H1 (cell line): ENCODE measurements at regions not wholly inside any gene's neighbourhood (a gene's known extent, or its start where the extent isn't known, plus 50 kb on each side); places are given as distances from the start of the nearest gene placed in this dataset.

Source experiments
- CTCF ChIA-PET: fragments of 300-600 bp; sonication (Branson Sonifier 250); formaldehyde crosslinking; loops from one replicate; lab custom pipeline; 2021; ENCODE audit not compliant: partially characterized antibody; lab: Charles Lee
- POLR2A ChIA-PET: fragments of 300-600 bp; sonication (Branson Sonifier 250); formaldehyde crosslinking; loops from one replicate; lab custom pipeline; 2021; ENCODE audit warnings: inconsistent platforms; ENCODE audit not compliant: partially characterized antibody; lab: Charles Lee
- DNase-seq, 2 experiments: peaks; one replicate each; pipeline versions ENCODE4 v3.0.0 to v3.0.0-alpha.2; 2010 to 2022; ENCODE audit warnings: low spot score in 2 of 2, low read depth in 1 of 2, mixed read lengths in 1 of 2
- FAIRE-seq: peaks from 2 replicates; lab custom pipeline; 2011; peaks lifted over from hg19 to GRCh38; lab: Jason Lieb, UNC
- H2AFZ ChIP-seq: 2 replicates; pipeline ENCODE4 v1.8.1; 2012; ENCODE audit warnings: low read length, inconsistent platforms
- H2AK5ac ChIP-seq: 2 replicates; pipeline ENCODE4 v1.6.1; 2013; ENCODE audit warnings: low read depth, low read length
- H2BK120ac ChIP-seq: replicated peaks from 2 replicates; pipeline ENCODE3; 2013; ENCODE audit warnings: low read depth, low read length, inconsistent platforms
- H2BK12ac ChIP-seq: 2 replicates; pipeline ENCODE4 v1.6.1; 2013; ENCODE audit warnings: low read depth, low read length
- H2BK15ac ChIP-seq: 2 replicates; pipeline ENCODE4 v1.6.1; 2013; ENCODE audit warnings: low read length
- H2BK20ac ChIP-seq: 2 replicates; pipeline ENCODE4 v1.6.1; 2013; ENCODE audit warnings: low read length
- H2BK5ac ChIP-seq: 2 replicates; pipeline ENCODE4 v1.6.1; 2013; ENCODE audit warnings: low read depth, low read length
- H3K14ac ChIP-seq: 2 replicates; pipeline ENCODE4 v1.6.1; 2013; ENCODE audit warnings: inconsistent platforms; ENCODE audit not compliant: insufficient read length
- H3K18ac ChIP-seq: 2 replicates; pipeline ENCODE4 v1.6.1; 2013; ENCODE audit warnings: low read length; ENCODE audit errors: extremely low read depth
- H3K23ac ChIP-seq: 2 replicates; pipeline ENCODE4 v1.6.1; 2013; ENCODE audit warnings: inconsistent platforms; ENCODE audit not compliant: insufficient read length
- H3K23me2 ChIP-seq: 2 replicates; pipeline ENCODE4 v1.6.1; 2013; ENCODE audit warnings: low read depth, low read length
- H3K27ac ChIP-seq: 2 replicates; pipeline ENCODE4 v1.6.1; 2011; ENCODE audit warnings: low read depth, low read length, inconsistent platforms
- H3K27me3 ChIP-seq, 4 experiments: replicated peaks in 1 of 4; 1 replicate in 1 of 4; 2 replicates in 3 of 4; pipeline versions ENCODE4 v1.6.1 to v1.8.1; 2011 to 2013; ENCODE audit warnings: low read length in 3 of 4, mild to moderate bottlenecking in 3 of 4, inconsistent platforms in 2 of 4, mixed read lengths in 2 of 4, moderate library complexity in 1 of 4; ENCODE audit not compliant: control insufficient read depth in 3 of 4, insufficient read depth in 3 of 4; ENCODE audit errors: extremely low read depth in 1 of 4
- H3K36me3 ChIP-seq, 4 experiments: 2 replicates each; pipeline versions ENCODE4 v1.6.1 to v1.8.1; 2011 to 2013; ENCODE audit warnings: mild to moderate bottlenecking in 4 of 4, low read length in 3 of 4, moderate library complexity in 2 of 4, control low read depth in 1 of 4, inconsistent platforms in 1 of 4; ENCODE audit not compliant: insufficient read depth in 4 of 4, control insufficient read depth in 2 of 4
- H3K4ac ChIP-seq: replicated peaks from 2 replicates; pipeline ENCODE3; 2013; ENCODE audit warnings: low read length, low read depth, mixed read lengths, inconsistent platforms; ENCODE audit not compliant: insufficient read length
- H3K4me1 ChIP-seq, 4 experiments: replicated peaks in 1 of 4; 1 replicate in 1 of 4; 2 replicates in 3 of 4; pipeline versions ENCODE4 v1.6.1 to v1.8.1; 2011 to 2013; ENCODE audit warnings: low read length in 3 of 4, inconsistent platforms in 2 of 4, mixed read lengths in 1 of 4; ENCODE audit not compliant: insufficient read depth in 4 of 4, control insufficient read depth in 3 of 4
- H3K4me2 ChIP-seq, 2 experiments: 2 replicates each; pipeline versions ENCODE4 v1.6.1 to v1.8.1; 2011 to 2013; ENCODE audit warnings: low read depth in 2 of 2, low read length in 2 of 2, control low read depth in 1 of 2, inconsistent platforms in 1 of 2, mild to moderate bottlenecking in 1 of 2; ENCODE audit not compliant: insufficient read depth in 1 of 2
- H3K4me3 ChIP-seq, 4 experiments: fragments of 200-600, 300-600 bp in 1 of 4; sonication (generic), shearing (Covaris generic), sonication (Bioruptor Twin) in 1 of 4; 2 replicates each; pipeline versions ENCODE4 v1.5.1 to v1.8.1; 2011 to 2016; ENCODE audit warnings: low read length in 4 of 4, low read depth in 3 of 4, control low read depth in 2 of 4, inconsistent platforms in 2 of 4, mild to moderate bottlenecking in 2 of 4, mixed read lengths in 1 of 4, moderate library complexity in 1 of 4; ENCODE audit not compliant: insufficient read depth in 2 of 4; ENCODE audit errors: extremely low read depth in 1 of 4
- H3K56ac ChIP-seq: replicated peaks from 2 replicates; pipeline ENCODE3; 2013; ENCODE audit warnings: low read depth, mild to moderate bottlenecking, mixed read lengths, low read length, inconsistent platforms; ENCODE audit not compliant: insufficient read length
- H3K79me1 ChIP-seq: 2 replicates; pipeline ENCODE4 v1.6.1; 2013; ENCODE audit warnings: low read depth, low read length, control low read depth
- H3K79me2 ChIP-seq, 2 experiments: 2 replicates each; pipeline versions ENCODE4 v1.6.1 to v1.8.1; 2012 to 2013; ENCODE audit warnings: low read length in 2 of 2, mild to moderate bottlenecking in 2 of 2, inconsistent platforms in 1 of 2; ENCODE audit not compliant: insufficient read depth in 2 of 2, control insufficient read depth in 1 of 2
- H3K9ac ChIP-seq, 4 experiments: replicated peaks in 1 of 4; 1 replicate in 1 of 4; 2 replicates in 3 of 4; pipeline versions ENCODE4 v1.6.1 to v1.8.1; 2011 to 2013; ENCODE audit warnings: low read depth in 3 of 4, low read length in 3 of 4, control low read depth in 2 of 4, mild to moderate bottlenecking in 2 of 4, moderate library complexity in 2 of 4, inconsistent platforms in 1 of 4; ENCODE audit errors: extremely low read depth in 1 of 4
- H3K9me3 ChIP-seq, 2 experiments: 2 replicates each; pipeline versions ENCODE4 v1.6.1 to v1.8.1; 2012 to 2013; ENCODE audit warnings: mild to moderate bottlenecking in 2 of 2, moderate library complexity in 2 of 2, control low read depth in 1 of 2, inconsistent platforms in 1 of 2, low read depth in 1 of 2, low read length in 1 of 2, mixed read lengths in 1 of 2; ENCODE audit not compliant: insufficient read depth in 2 of 2
- H4K20me1 ChIP-seq, 2 experiments: replicated peaks in 1 of 2; 2 replicates each; pipeline versions ENCODE3 to v1.8.1; 2011 to 2013; ENCODE audit warnings: inconsistent platforms in 2 of 2, low read length in 2 of 2, mild to moderate bottlenecking in 1 of 2; ENCODE audit not compliant: insufficient read depth in 2 of 2, control insufficient read depth in 1 of 2
- H4K5ac ChIP-seq: 2 replicates; pipeline ENCODE4 v1.6.1; 2013; ENCODE audit warnings: low read length, low read depth, mixed read lengths, inconsistent platforms; ENCODE audit not compliant: insufficient read length
- H4K8ac ChIP-seq: 2 replicates; pipeline ENCODE4 v1.8.0; 2013; ENCODE audit warnings: mild to moderate bottlenecking, moderate library complexity, low read length, inconsistent platforms; ENCODE audit not compliant: insufficient read depth; ENCODE audit errors: extremely low read depth
- H4K91ac ChIP-seq: replicated peaks from 2 replicates; pipeline ENCODE3; 2013; ENCODE audit warnings: low read length, mixed read lengths, inconsistent platforms; ENCODE audit not compliant: insufficient read length
- ASH2L ChIP-seq: fragments of 200-600, 300-600 bp; sonication (generic); IDR thresholded peaks from one replicate; pipeline ENCODE4 v1.7.1; 2017; ENCODE audit warnings: low read length
- BRCA1 ChIP-seq: IDR thresholded peaks from 2 replicates; pipeline ENCODE4 v1.6.1; 2012; ENCODE audit warnings: low read depth, low read length, improper control_type of control experiment
- CREB1 ChIP-seq: IDR thresholded peaks from 2 replicates; pipeline ENCODE4 v1.6.1; 2012; ENCODE audit warnings: inconsistent platforms
- CTBP2 ChIP-seq: IDR thresholded peaks from 2 replicates; pipeline ENCODE4 v1.7.0; 2011; ENCODE audit warnings: borderline replicate concordance, mild to moderate bottlenecking, moderate library complexity, mixed read lengths, low read length; ENCODE audit not compliant: insufficient read depth, insufficient read length
- E2F6 ChIP-seq: IDR thresholded peaks from 2 replicates; pipeline ENCODE4 v1.6.1; 2012; ENCODE audit warnings: inconsistent platforms
- GABPA ChIP-seq: IDR thresholded peaks from 2 replicates; pipeline ENCODE4 v1.6.1; 2011; ENCODE audit warnings: mild to moderate bottlenecking, low read length, moderate library complexity, borderline replicate concordance; ENCODE audit not compliant: insufficient read depth
- GTF2F1 ChIP-seq: IDR thresholded peaks from 2 replicates; pipeline ENCODE4 v1.6.1; 2012; ENCODE audit warnings: low read depth, low read length, improper control_type of control experiment, borderline replicate concordance
- HDAC6 ChIP-seq: IDR thresholded peaks from one replicate; pipeline ENCODE4 v1.7.1; 2012; ENCODE audit warnings: low read depth, mild to moderate bottlenecking, inconsistent platforms, low read length, moderate library complexity
- KDM4A ChIP-seq: IDR thresholded peaks from one replicate; pipeline ENCODE4 v1.7.1; 2012; ENCODE audit warnings: low read depth, mild to moderate bottlenecking, moderate library complexity, low read length, inconsistent platforms; ENCODE audit not compliant: severe bottlenecking
- PHF8 ChIP-seq: fragments of 200-600 bp; sonication (generic); conservative IDR thresholded peaks from 2 replicates; pipeline ENCODE4 v1.7.1; 2012; ENCODE audit warnings: low read depth, mild to moderate bottlenecking, inconsistent platforms, low read length, moderate library complexity
- RAD21 ChIP-seq, 2 experiments: IDR thresholded peaks in 1 of 2; conservative IDR thresholded peaks in 1 of 2; 2 replicates each; pipeline ENCODE4 v1.6.1; 2011; ENCODE audit warnings: low read depth in 2 of 2, low read length in 2 of 2, improper control_type of control experiment in 1 of 2, inconsistent platforms in 1 of 2, mild to moderate bottlenecking in 1 of 2, moderate library complexity in 1 of 2
- SIX5 ChIP-seq: IDR thresholded peaks from 2 replicates; pipeline ENCODE4 v1.6.1; 2011; ENCODE audit warnings: mild to moderate bottlenecking, low read depth, low read length
- TAF1 ChIP-seq: IDR thresholded peaks from 2 replicates; pipeline ENCODE4 v1.6.1; 2011; ENCODE audit warnings: mild to moderate bottlenecking, low read depth, low read length
- ZNF274 ChIP-seq: IDR thresholded peaks from 2 replicates; pipeline ENCODE4 v1.7.0; 2012; ENCODE audit warnings: low read length, borderline replicate concordance; ENCODE audit errors: extremely low read depth
- WGBS, 2 experiments: shearing (Covaris generic) in 1 of 2; methylation state at CpG; one replicate each; pipeline versions ENCODE4 v1.1.6 to v1.1.7; 2013 to 2015; ENCODE audit warnings: low lambda C conversion rate in 2 of 2, mixed read lengths in 2 of 2, inconsistent platforms in 1 of 2, low coverage in 1 of 2, missing lambda C conversion rate in 1 of 2; ENCODE audit not compliant: insufficient replicate concordance in 2 of 2, insufficient coverage in 1 of 2, insufficient read length in 1 of 2; ENCODE audit errors: extremely low coverage in 1 of 2, missing lambda C conversion rate in 1 of 2; 5-methylcytosine and 5-hydroxymethylcytosine counted together

GRCh38 chr3:153670577-153670976 lies 450.6 kb upstream of the ARHGEF26 start:
- no peaks in the 10 kb centered on the region for H3K9me3 ChIP-seq
- H2AFZ ChIP-seq: no peak overlapping the region
- no peaks in the 10 kb centered on the region for H3K23me2 ChIP-seq
- H3K23ac ChIP-seq: no peak overlapping the region
- H3K79me1 ChIP-seq: no peaks in the 10 kb centered on the region
- peaks cover 0 to 10% (median 2%) of the 10 kb centered on the region in 4 experiments; a peak in 2 of 7 replicates for H3K4me1 ChIP-seq
- H2BK12ac ChIP-seq: no peak overlapping the region
- no peak overlapping the region for H4K5ac ChIP-seq
- H2AK5ac ChIP-seq: no peak overlapping the region
- no peak for FAIRE-seq
- no peak overlapping the region for H2BK120ac ChIP-seq
- no peak overlapping the region for H2BK5ac ChIP-seq
- no peak overlapping the region for H3K9ac ChIP-seq
- POLR2A ChIA-PET: no interaction called here
- CTCF ChIA-PET: interaction anchor here (1.3 to 2.3 kb wide), 2 partner anchors 11 to 30 kb away, joined by 3 to 6 read pairs; no protein-coding TSS in a partner anchor
- no peak overlapping the region for H3K18ac ChIP-seq
- H2BK15ac ChIP-seq: no peak overlapping the region
- 66% methylated on average over 3 of the region's 3 CpGs; no CpG with 5 or more reads in 1 of the 2 experiments for WGBS, 2 experiments
- no peaks in the 10 kb centered on the region for H3K79me2 ChIP-seq
- DNase-seq: no peak
- no peaks in the 10 kb centered on the region for H3K36me3 ChIP-seq
- H4K8ac ChIP-seq: no peak overlapping the region
- no peaks in the 10 kb centered on the region for H3K27me3 ChIP-seq
- H3K4me3 ChIP-seq: no peak overlapping the region
- H2BK20ac ChIP-seq: no peak overlapping the region
- H3K14ac ChIP-seq: no peak overlapping the region
- H3K27ac ChIP-seq: no peak overlapping the region
- H3K4me2 ChIP-seq: no peak overlapping the region
- H3K4ac ChIP-seq: no peak overlapping the region
- H4K91ac ChIP-seq: no peak overlapping the region
- H4K20me1 ChIP-seq: no peaks in the 10 kb centered on the region
- H3K56ac ChIP-seq: no peak overlapping the region
- TF ChIP-seq E2F6: no peak
- no peak for TF ChIP-seq ASH2L
- TF ChIP-seq TAF1: no peak
- TF ChIP-seq KDM4A: no peak
- no peak for TF ChIP-seq CREB1
- TF ChIP-seq GABPA: no peak
- no peak for TF ChIP-seq PHF8
- TF ChIP-seq ZNF274: no peak
- no peak for TF ChIP-seq GTF2F1
- TF ChIP-seq RAD21 (IDR thresholded peaks at IDR 0.05 in 1 of 2, conservative IDR thresholded peaks at IDR 0.05 in 1 of 2; ENCODE audit: low read depth in 2 of 2, low read length in 2 of 2): no peak
- TF ChIP-seq BRCA1: no peak
- no peak for TF ChIP-seq HDAC6
- no peak for TF ChIP-seq SIX5
- TF ChIP-seq CTBP2: no peak
